Hippocampal formation (tissue), 2 donors: ENCODE measurements at regions not wholly inside any gene's neighbourhood (a gene's known extent, or its start where the extent isn't known, plus 50 kb on each side); places are given as distances from the start of the nearest gene placed in this dataset.

ENCODE experiments used
- DNase-seq, 2 donors: peaks; one replicate each; lab custom pipeline; 2025; lab: John Stamatoyannopoulos, UW

GRCh38 chr15:69627548-69628158 lies 175.0 kb downstream of the RPLP1 start:
- DNase-seq, result no peak

GRCh38 chr15:69628256-69629093 lies 175.9 kb downstream of the RPLP1 start:
- DNase-seq, result peak in 1 of 2 donors; percentile 17

- no peak for DNase-seq
Measured at GRCh38 chr15:69629631-69630161, 177.1 kb downstream of the RPLP1 start.

GRCh38 chr15:69631005-69631404 lies 178.4 kb downstream of the RPLP1 start:
- no peak for DNase-seq

GRCh38 chr15:69631978-69632377 lies 179.4 kb downstream of the RPLP1 start:
- no peak for DNase-seq

- DNase-seq, result no peak
Measured at GRCh38 chr15:69634860-69635259, 182.2 kb downstream of the RPLP1 start.

- DNase-seq, result no peak
Measured at GRCh38 chr15:69636169-69636915, 183.7 kb downstream of the RPLP1 start.

- no peak for DNase-seq
Measured at GRCh38 chr15:69637818-69638217, 185.2 kb downstream of the RPLP1 start.

GRCh38 chr15:69643476-69643875 lies 190.9 kb downstream of the RPLP1 start:
- DNase-seq, result no peak

GRCh38 chr15:69643971-69644370 lies 191.4 kb downstream of the RPLP1 start:
- no peak for DNase-seq

- DNase-seq, result no peak
Measured at GRCh38 chr15:69644876-69645275, 192.3 kb downstream of the RPLP1 start.

GRCh38 chr15:69647142-69647513 lies 194.5 kb downstream of the RPLP1 start:
- DNase-seq, result no peak

GRCh38 chr15:69648212-69648611 lies 195.6 kb downstream of the RPLP1 start:
- DNase-seq, result no peak

GRCh38 chr15:69648775-69649735 lies 196.4 kb downstream of the RPLP1 start:
- no peak for DNase-seq

GRCh38 chr15:69652293-69652692 lies 199.7 kb downstream of the RPLP1 start:
- DNase-seq, result no peak

GRCh38 chr15:69652751-69653305 lies 200.2 kb downstream of the RPLP1 start:
- no peak for DNase-seq

GRCh38 chr15:69653306-69653705 lies 200.7 kb downstream of the RPLP1 start:
- no peak for DNase-seq

- DNase-seq, result no peak
Measured at GRCh38 chr15:69653846-69654245, 201.2 kb downstream of the RPLP1 start.

- no peak for DNase-seq
Measured at GRCh38 chr15:69656271-69657030, 203.8 kb downstream of the RPLP1 start.

- no peak for DNase-seq
Measured at GRCh38 chr15:69657626-69658025, 205.0 kb downstream of the RPLP1 start.
